IMR-90 (cell line): ENCODE measurements at regions not wholly inside any gene's neighbourhood (a gene's known extent, or its start where the extent isn't known, plus 50 kb on each side); places are given as distances from the start of the nearest gene placed in this dataset.

Experiments used
- MXI1 ChIP-seq: IDR thresholded peaks from 2 replicates; pipeline ENCODE4 v1.6.1; 2012; ENCODE audit warnings: low read depth, mild to moderate bottlenecking, low read length, moderate library complexity, borderline replicate concordance
- TF ChIP-seq, protein P1 (sequence below): fragments of 150-350 bp; IDR thresholded peaks from 2 replicates; pipeline ENCODE4 v1.6.1; 2016; ENCODE audit warnings: low read depth, mild to moderate bottlenecking, low read length, moderate library complexity, borderline replicate concordance

- TF ChIP-seq, protein P1, sequence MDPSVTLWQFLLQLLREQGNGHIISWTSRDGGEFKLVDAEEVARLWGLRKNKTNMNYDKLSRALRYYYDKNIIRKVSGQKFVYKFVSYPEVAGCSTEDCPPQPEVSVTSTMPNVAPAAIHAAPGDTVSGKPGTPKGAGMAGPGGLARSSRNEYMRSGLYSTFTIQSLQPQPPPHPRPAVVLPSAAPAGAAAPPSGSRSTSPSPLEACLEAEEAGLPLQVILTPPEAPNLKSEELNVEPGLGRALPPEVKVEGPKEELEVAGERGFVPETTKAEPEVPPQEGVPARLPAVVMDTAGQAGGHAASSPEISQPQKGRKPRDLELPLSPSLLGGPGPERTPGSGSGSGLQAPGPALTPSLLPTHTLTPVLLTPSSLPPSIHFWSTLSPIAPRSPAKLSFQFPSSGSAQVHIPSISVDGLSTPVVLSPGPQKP = no peak
- no peak for TF ChIP-seq MXI1
These were observed 256.8 kb downstream of the CDK5RAP2 start for GRCh38 chr9:120323125-120323524.
